ENCODE measurements at regions not wholly inside any gene's neighbourhood (a gene's known extent, or its start where the extent isn't known, plus 50 kb on each side); places are given as distances from the start of the nearest gene placed in this dataset.

DNA sequence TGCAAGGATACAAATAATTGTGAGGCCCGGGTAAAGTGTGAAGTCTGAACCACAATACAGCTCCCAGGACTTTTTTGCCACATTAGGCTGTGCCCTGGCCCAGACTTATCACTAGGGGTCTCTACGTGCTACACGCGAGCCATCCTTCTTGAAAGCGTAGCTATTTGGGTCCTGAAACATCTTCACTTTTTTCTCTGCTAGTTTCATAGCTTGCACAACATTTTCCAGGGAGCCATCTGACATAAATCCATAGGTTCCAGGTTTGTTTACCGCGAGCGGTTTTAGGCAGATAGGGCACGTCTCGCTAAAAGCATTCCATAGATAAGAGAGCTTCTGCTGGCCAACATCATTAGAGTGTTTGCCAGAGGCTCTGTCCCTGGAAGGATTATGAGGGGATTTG is 226.5 kb downstream of the RPS24 start (continued):
- TF ChIP-seq JUND (IDR thresholded peaks at IDR 0.05), result no peak

DNA sequence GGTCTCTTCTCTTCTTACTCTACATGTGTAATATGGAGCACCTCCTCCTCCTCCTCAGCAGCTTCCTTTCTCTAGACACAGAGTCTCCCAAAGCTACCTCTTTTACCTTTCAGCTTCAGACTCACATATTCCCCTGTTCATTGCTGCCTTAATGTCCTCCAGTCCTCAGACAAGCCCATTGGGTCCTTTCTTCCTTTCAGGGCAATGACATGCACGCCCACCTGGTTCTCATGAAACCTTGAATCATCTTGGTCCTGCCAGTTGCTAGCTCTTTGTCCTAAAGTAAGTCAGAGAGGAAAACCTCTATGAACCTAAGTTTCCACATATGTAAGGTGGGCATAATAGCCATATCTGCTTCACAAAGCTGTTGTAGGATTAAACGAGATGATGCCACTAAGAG is 227.0 kb downstream of the RPS24 start:
- ATAC-seq, result no peak
- ChIA-PET RAD21 (ENCODE audit: low non-redundant PET in 1 of 2, low total read pairs in 2 of 2, uncharacterized antibody in 2 of 2, unreplicated experiment in 2 of 2) (no interaction called here), CTCF (no interaction called here), POLR2A (no interaction called here)
- no peak for DNase-seq (ENCODE audit: low read depth, low spot score)
- H3K27me3 ChIP-seq (ENCODE audit: insufficient read depth, low read length), result no peaks in the 10 kb centered on the region
- H3K4me2 ChIP-seq (ENCODE audit: low read length), result no peak overlapping the region
- H3K9ac ChIP-seq (ENCODE audit: low read length), result no peak overlapping the region
- H3K4me1 ChIP-seq (ENCODE audit: control insufficient read depth in 1 of 2, insufficient read depth in 2 of 2, low read length in 2 of 2), result peaks cover 9 to 25% of the 10 kb centered on the region in 2 experiments
- H3K9me3 ChIP-seq (ENCODE audit: control insufficient read depth in 1 of 2, insufficient read depth in 1 of 2, low read depth in 1 of 2, low read length in 2 of 2), result no peaks in the 10 kb centered on the region
- no peaks in the 10 kb centered on the region; the same call in 1 of the 2 replicates for H3K9me2 ChIP-seq (ENCODE audit: insufficient read depth)
- TF ChIP-seq POLR2A (IDR thresholded peaks at IDR 0.05; ENCODE audit: borderline replicate concordance, extremely low read depth, insufficient read depth, insufficient read length) (no peak), ZNF274 (IDR thresholded peaks at IDR 0.05; ENCODE audit: low read depth, low read length) (no peak), SRF (IDR thresholded peaks at IDR 0.05; ENCODE audit: low read depth) (no peak), SP1 (IDR thresholded peaks at IDR 0.05; ENCODE audit: low read depth) (no peak), ELF1 (IDR thresholded peaks at IDR 0.05; ENCODE audit: borderline replicate concordance, low read depth) (no peak), ZBTB33 (IDR thresholded peaks at IDR 0.05; ENCODE audit: extremely low read depth, insufficient replicate concordance, low read length) (no peak), CEBPB (IDR thresholded peaks at IDR 0.05; ENCODE audit: low read depth) (no peak), EZH2phosphoT487 (IDR thresholded peaks at IDR 0.05; ENCODE audit: borderline replicate concordance) (no peak), YY1 (IDR thresholded peaks at IDR 0.05; ENCODE audit: extremely low read depth, insufficient replicate concordance, low read depth, low read length) (no peak), ZFX (IDR thresholded peaks at IDR 0.05) (no peak), RAD21 (IDR thresholded peaks at IDR 0.05; ENCODE audit: low read depth) (no peak), SIN3A (IDR thresholded peaks at IDR 0.05; ENCODE audit: low read depth) (no peak), CBX3 (IDR thresholded peaks at IDR 0.05; ENCODE audit: low read depth) (no peak), JUND (IDR thresholded peaks at IDR 0.05) (no peak), EGR1 (IDR thresholded peaks at IDR 0.05; ENCODE audit: low read depth) (no peak)
- TF ChIP-seq, protein P1, sequence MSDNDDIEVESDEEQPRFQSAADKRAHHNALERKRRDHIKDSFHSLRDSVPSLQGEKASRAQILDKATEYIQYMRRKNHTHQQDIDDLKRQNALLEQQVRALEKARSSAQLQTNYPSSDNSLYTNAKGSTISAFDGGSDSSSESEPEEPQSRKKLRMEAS (IDR thresholded peaks at IDR 0.05), result no peak
- TF ChIP-seq, protein P2, sequence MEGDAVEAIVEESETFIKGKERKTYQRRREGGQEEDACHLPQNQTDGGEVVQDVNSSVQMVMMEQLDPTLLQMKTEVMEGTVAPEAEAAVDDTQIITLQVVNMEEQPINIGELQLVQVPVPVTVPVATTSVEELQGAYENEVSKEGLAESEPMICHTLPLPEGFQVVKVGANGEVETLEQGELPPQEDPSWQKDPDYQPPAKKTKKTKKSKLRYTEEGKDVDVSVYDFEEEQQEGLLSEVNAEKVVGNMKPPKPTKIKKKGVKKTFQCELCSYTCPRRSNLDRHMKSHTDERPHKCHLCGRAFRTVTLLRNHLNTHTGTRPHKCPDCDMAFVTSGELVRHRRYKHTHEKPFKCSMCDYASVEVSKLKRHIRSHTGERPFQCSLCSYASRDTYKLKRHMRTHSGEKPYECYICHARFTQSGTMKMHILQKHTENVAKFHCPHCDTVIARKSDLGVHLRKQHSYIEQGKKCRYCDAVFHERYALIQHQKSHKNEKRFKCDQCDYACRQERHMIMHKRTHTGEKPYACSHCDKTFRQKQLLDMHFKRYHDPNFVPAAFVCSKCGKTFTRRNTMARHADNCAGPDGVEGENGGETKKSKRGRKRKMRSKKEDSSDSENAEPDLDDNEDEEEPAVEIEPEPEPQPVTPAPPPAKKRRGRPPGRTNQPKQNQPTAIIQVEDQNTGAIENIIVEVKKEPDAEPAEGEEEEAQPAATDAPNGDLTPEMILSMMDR (IDR thresholded peaks at IDR 0.05 in 2 of 3, conservative IDR thresholded peaks at IDR 0.05 in 1 of 3; ENCODE audit: borderline replicate concordance in 1 of 3, insufficient read depth in 1 of 3, low read depth in 2 of 3, low read length in 2 of 3), result no peak
- H3K27ac ChIP-seq (ENCODE audit: low read depth, low read length), result no peak overlapping the region
- no peak overlapping the region for H2AFZ ChIP-seq (ENCODE audit: low read depth, low read length, poor library complexity, severe bottlenecking)
- intact Hi-C loops (cut with micrococcal nuclease), result no loop called here
- no TSS peak for BruUV-seq (replicated peaks)
- no peaks in the 10 kb centered on the region for H3K79me2 ChIP-seq (ENCODE audit: insufficient read depth, low read length)
- no peaks in the 10 kb centered on the region for H4K20me1 ChIP-seq (ENCODE audit: insufficient read depth)
- H3K4me3 ChIP-seq (replicated peaks in 1 of 2; ENCODE audit: low read depth in 1 of 2, low read length in 2 of 2), result no peak overlapping the region
- no peaks in the 10 kb centered on the region for H3K36me3 ChIP-seq (ENCODE audit: control insufficient read depth in 1 of 2, insufficient read depth in 2 of 2, low read length in 2 of 2)

Measured in HCT116 (cell line).